ENCODE measurements at regions not wholly inside any gene's neighbourhood (a gene's known extent, or its start where the extent isn't known, plus 50 kb on each side); places are given as distances from the start of the nearest gene placed in this dataset.

DNA sequence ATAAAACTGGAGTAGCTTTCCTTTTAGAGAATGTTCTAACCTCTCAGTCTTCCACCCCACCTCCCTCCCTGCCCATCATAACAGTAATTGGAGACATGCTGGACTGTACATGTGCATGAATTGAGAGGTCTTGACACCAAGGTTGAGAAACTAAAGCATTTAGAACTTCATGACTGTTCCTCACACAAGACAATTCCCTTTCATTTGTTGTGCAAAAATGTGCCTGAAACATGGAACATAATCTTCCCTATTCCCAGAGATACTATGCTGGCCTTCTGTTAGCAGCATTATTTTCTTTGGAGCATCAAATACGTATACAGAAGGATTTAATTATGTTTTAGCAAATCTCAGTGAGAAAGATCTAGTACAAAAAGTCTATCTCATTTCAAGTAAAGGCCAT is 97.5 kb upstream of the KCNE2 start:
- Histone ChIP-seq H3K27ac (no peak overlapping the region), H3K4me1 (ENCODE audit: control insufficient read depth in 1 of 2, low read depth in 2 of 2) (peaks cover 10 to 23% of the 10 kb centered on the region in 2 donors), H3K27me3 (replicated peaks; ENCODE audit: insufficient read depth) (no peaks in the 10 kb centered on the region), H3K4me3 (no peak overlapping the region), H3K9me3 (no peaks in the 10 kb centered on the region), H3K36me3 (no peaks in the 10 kb centered on the region)
- TF ChIP-seq, protein P1, sequence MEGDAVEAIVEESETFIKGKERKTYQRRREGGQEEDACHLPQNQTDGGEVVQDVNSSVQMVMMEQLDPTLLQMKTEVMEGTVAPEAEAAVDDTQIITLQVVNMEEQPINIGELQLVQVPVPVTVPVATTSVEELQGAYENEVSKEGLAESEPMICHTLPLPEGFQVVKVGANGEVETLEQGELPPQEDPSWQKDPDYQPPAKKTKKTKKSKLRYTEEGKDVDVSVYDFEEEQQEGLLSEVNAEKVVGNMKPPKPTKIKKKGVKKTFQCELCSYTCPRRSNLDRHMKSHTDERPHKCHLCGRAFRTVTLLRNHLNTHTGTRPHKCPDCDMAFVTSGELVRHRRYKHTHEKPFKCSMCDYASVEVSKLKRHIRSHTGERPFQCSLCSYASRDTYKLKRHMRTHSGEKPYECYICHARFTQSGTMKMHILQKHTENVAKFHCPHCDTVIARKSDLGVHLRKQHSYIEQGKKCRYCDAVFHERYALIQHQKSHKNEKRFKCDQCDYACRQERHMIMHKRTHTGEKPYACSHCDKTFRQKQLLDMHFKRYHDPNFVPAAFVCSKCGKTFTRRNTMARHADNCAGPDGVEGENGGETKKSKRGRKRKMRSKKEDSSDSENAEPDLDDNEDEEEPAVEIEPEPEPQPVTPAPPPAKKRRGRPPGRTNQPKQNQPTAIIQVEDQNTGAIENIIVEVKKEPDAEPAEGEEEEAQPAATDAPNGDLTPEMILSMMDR (IDR thresholded peaks at IDR 0.05), result no peak
- ATAC-seq (ENCODE audit: insufficient number of reproducible peaks, low FRiP score, low read depth) (no peak), DNase-seq (ENCODE audit: low spot score) (no peak)

GRCh38 chr21:34268493-34268892 is 95.3 kb upstream of the KCNE2 start:
- Histone ChIP-seq H3K27ac (no peak overlapping the region), H3K4me3 (no peak overlapping the region), H3K27me3 (replicated peaks; ENCODE audit: insufficient read depth) (no peaks in the 10 kb centered on the region), H3K4me1 (ENCODE audit: control insufficient read depth in 1 of 2, low read depth in 2 of 2) (peaks cover 0 to 6% of the 10 kb centered on the region in 2 donors), H3K36me3 (no peaks in the 10 kb centered on the region), H3K9me3 (no peaks in the 10 kb centered on the region)
- TF ChIP-seq, protein P1 (IDR thresholded peaks at IDR 0.05), result no peak
- ATAC-seq (ENCODE audit: insufficient number of reproducible peaks, low FRiP score, low read depth) (no peak), DNase-seq (ENCODE audit: low spot score) (no peak)

DNA sequence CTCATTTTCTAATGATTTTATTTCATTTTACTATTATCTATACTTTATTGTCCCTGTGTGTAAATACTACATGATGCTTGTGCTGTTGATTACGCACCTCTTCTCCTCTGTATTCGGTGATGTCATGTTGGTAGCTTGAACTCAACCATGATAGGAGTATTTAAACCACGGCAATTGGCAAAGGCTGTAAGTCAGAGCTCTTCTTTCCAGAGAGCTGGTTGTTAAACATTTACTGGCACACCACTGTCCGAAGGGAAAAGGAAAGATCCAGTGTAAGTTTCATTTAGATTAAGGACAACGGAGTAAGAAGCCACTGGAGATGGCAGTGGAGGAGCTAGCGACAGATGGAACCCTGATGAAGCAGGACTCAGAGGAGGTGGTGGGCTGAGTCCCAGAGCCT is 93.4 kb upstream of the KCNE2 start:
- TF ChIP-seq, protein P1 (IDR thresholded peaks at IDR 0.05), result no peak
- DNase-seq (ENCODE audit: low spot score) (no peak), ATAC-seq (ENCODE audit: insufficient number of reproducible peaks, low FRiP score, low read depth) (no peak)
- Histone ChIP-seq H3K27ac (no peak overlapping the region), H3K4me1 (ENCODE audit: control insufficient read depth in 1 of 2, low read depth in 2 of 2) (peaks cover 0 to 12% of the 10 kb centered on the region in 2 donors), H3K27me3 (replicated peaks; ENCODE audit: insufficient read depth) (no peaks in the 10 kb centered on the region), H3K36me3 (no peaks in the 10 kb centered on the region), H3K9me3 (no peaks in the 10 kb centered on the region), H3K4me3 (no peak overlapping the region)

- Histone ChIP-seq H3K36me3 (no peaks in the 10 kb centered on the region), H3K9me3 (no peaks in the 10 kb centered on the region), H3K27me3 (replicated peaks; ENCODE audit: insufficient read depth) (no peaks in the 10 kb centered on the region), H3K27ac (no peak overlapping the region), H3K4me3 (no peak overlapping the region), H3K4me1 (ENCODE audit: control insufficient read depth in 1 of 2, low read depth in 2 of 2) (peaks cover 0 to 12% of the 10 kb centered on the region in 2 donors)
- no peak for DNase-seq (ENCODE audit: low spot score)
- no peak for ATAC-seq (ENCODE audit: insufficient number of reproducible peaks, low FRiP score, low read depth)
- TF ChIP-seq, protein P1 (IDR thresholded peaks at IDR 0.05), result no peak
Measured at GRCh38 chr21:34271189-34271851, 92.5 kb upstream of the KCNE2 start.

GRCh38 chr21:34272321-34272720 is 91.5 kb upstream of the KCNE2 start:
- ATAC-seq (ENCODE audit: insufficient number of reproducible peaks, low FRiP score, low read depth), result no peak
- H3K27ac ChIP-seq, result no peak overlapping the region

More at GRCh38 chr21:34272321-34272720, 91.5 kb upstream of the KCNE2 start:
- no peak for DNase-seq (ENCODE audit: low spot score)
- TF ChIP-seq, protein P1 (IDR thresholded peaks at IDR 0.05), result no peak
- H3K4me1 ChIP-seq (ENCODE audit: control insufficient read depth in 1 of 2, low read depth in 2 of 2), result peaks cover 0 to 8% of the 10 kb centered on the region in 2 donors
- H3K36me3 ChIP-seq, result no peaks in the 10 kb centered on the region
- H3K27me3 ChIP-seq (replicated peaks; ENCODE audit: insufficient read depth), result no peaks in the 10 kb centered on the region
- H3K9me3 ChIP-seq, result no peaks in the 10 kb centered on the region
- no peak overlapping the region for H3K4me3 ChIP-seq

All from thoracic aorta (tissue), 2 donors.